BLaER1 (cell line): ENCODE measurements at regions not wholly inside any gene's neighbourhood (a gene's known extent, or its start where the extent isn't known, plus 50 kb on each side); places are given as distances from the start of the nearest gene placed in this dataset.
"Not testable (repeated sequence)": the region's sequence is repeated elsewhere in the genome, so short reads cannot be mapped to it uniquely, and the experiment has no call there.

Source experiments
- H3K27ac ChIP-seq: shearing (Covaris generic); formaldehyde crosslinking; 2 replicates; pipeline ENCODE4 v1.8.1; 2022
- H3K27me3 ChIP-seq: shearing (Covaris generic); formaldehyde crosslinking; 2 replicates; pipeline ENCODE4 v1.8.1; 2022
- H3K36me3 ChIP-seq: shearing (Covaris generic); formaldehyde crosslinking; 2 replicates; pipeline ENCODE4 v1.8.1; 2022
- H3K4me1 ChIP-seq: shearing (Covaris generic); formaldehyde crosslinking; 2 replicates; pipeline ENCODE4 v1.8.1; 2022
- H3K4me2 ChIP-seq: shearing (Covaris generic); formaldehyde crosslinking; 2 replicates; pipeline ENCODE4 v1.8.1; 2022
- H3K4me3 ChIP-seq: shearing (Covaris generic); formaldehyde crosslinking; 2 replicates; pipeline ENCODE4 v1.8.1; 2022
- H3K9ac ChIP-seq: shearing (Covaris generic); formaldehyde crosslinking; 2 replicates; pipeline ENCODE4 v1.8.1; 2022
- H3K9me3 ChIP-seq: shearing (Covaris generic); formaldehyde crosslinking; 2 replicates; pipeline ENCODE4 v1.8.1; 2022
- H4K20me1 ChIP-seq: shearing (Covaris generic); formaldehyde crosslinking; 2 replicates; pipeline ENCODE4 v1.8.1; 2022
- Cebpa-rat ChIP-seq: shearing (Covaris generic); IDR thresholded peaks from 2 replicates; pipeline ENCODE4 v1.8.1; 2022

DNA sequence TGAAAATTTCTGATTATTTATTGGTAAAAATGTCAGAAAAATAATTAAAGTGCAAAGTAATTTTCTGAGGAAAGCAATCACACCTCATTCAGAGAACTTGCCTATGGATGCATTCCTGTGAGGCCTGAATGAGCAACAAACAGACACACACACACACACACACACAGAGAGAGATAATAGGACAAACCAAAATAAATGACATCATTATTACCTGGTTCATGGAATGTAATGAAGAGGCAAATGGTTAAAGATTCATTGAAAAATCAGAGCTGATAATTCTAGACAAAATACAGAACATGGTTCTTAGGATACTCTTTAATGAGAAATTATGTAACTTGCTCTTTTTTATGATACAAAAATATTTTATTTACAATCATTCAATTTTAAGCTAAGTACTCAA, 490.6 kb upstream of the POU3F2 start:
- H3K4me2 ChIP-seq = no peak overlapping the region
- no peaks in the 10 kb centered on the region for H4K20me1 ChIP-seq
- H3K4me3 ChIP-seq = no peak overlapping the region
- no peak overlapping the region for H3K27ac ChIP-seq
- TF ChIP-seq Cebpa-rat = no peak
- H3K4me1 ChIP-seq = no peaks in the 10 kb centered on the region
- H3K9me3 ChIP-seq = no peaks in the 10 kb centered on the region
- no peaks in the 10 kb centered on the region for H3K27me3 ChIP-seq
- no peak overlapping the region for H3K9ac ChIP-seq
- no peaks in the 10 kb centered on the region for H3K36me3 ChIP-seq

DNA sequence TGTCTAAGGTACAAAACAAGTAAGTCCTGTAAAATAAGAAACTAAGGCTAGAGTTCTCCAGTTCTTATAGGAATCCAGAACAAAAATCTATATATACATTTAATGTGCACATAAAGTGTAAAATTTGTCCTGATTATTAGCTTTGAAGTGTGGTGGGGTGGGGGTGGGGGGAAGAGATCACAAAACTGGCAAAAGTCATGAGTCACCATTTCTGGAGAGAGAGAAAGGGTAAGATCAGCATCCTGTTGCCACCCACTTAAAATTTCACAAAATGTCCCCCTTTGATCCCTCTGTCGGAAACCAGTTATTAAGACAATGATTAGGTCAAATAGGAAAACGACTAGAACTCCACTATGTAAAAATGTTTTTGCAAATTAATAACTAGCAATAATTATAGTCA, 482.0 kb upstream of the POU3F2 start:
- Histone ChIP-seq H3K4me2 (no peak overlapping the region), H3K36me3 (no peaks in the 10 kb centered on the region), H3K9me3 (no peaks in the 10 kb centered on the region), H3K27ac (no peak overlapping the region), H3K9ac (no peak overlapping the region), H3K4me3 (no peak overlapping the region), H3K27me3 (no peaks in the 10 kb centered on the region), H4K20me1 (no peaks in the 10 kb centered on the region), H3K4me1 (no peaks in the 10 kb centered on the region)
- no peak for TF ChIP-seq Cebpa-rat

DNA sequence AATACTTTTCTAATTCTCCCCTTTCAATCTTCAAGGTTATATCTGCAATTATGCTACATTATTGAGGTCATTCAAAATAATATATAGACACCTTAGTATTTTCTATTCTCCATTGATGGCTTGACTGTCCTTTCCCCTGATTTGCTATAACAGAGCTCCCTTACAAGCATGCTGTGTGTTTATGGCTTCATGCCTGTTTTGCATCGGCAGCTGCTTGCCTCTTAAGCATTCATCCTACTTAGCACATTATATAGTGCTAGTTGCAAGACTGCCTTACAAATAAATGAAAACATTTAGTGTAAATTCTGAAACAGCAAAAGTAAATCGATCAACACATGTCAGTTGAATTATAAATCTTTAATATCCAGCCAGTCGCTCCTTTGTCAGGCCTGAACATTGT, 476.2 kb upstream of the POU3F2 start:
- H3K9ac ChIP-seq = no peak overlapping the region
- no peaks in the 10 kb centered on the region for H3K27me3 ChIP-seq
- no peak overlapping the region for H3K4me3 ChIP-seq
- H3K36me3 ChIP-seq = no peaks in the 10 kb centered on the region
- H4K20me1 ChIP-seq = no peaks in the 10 kb centered on the region
- TF ChIP-seq Cebpa-rat = no peak
- no peak overlapping the region for H3K4me2 ChIP-seq
- H3K4me1 ChIP-seq = no peaks in the 10 kb centered on the region
- H3K27ac ChIP-seq = no peak overlapping the region
- H3K9me3 ChIP-seq = no peaks in the 10 kb centered on the region

DNA sequence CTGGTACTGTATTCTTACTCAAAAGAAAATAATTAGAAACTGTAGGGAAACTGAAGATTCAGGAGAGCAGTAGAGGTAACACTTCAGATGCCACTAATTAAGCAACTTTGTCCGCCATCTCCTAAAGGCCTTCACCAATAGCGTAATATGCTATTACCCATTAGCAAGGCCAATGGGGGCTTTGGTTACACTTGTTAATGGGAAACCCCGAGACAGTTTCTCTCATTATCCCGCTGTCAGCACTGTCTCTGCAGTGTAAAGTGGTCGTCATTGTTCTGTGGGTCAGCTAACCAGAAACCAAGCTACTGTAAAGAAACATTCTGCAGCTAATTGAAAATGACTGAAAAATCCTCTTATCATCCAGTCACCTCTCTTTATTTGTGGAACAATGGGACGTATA, 468.0 kb upstream of the POU3F2 start:
- Histone ChIP-seq H3K27me3 (no peaks in the 10 kb centered on the region), H3K9ac (no peak overlapping the region), H3K4me3 (no peak overlapping the region), H3K36me3 (no peaks in the 10 kb centered on the region), H3K9me3 (no peaks in the 10 kb centered on the region), H4K20me1 (no peaks in the 10 kb centered on the region), H3K4me2 (no peak overlapping the region), H3K4me1 (no peaks in the 10 kb centered on the region), H3K27ac (no peak overlapping the region)
- no peak for TF ChIP-seq Cebpa-rat

DNA sequence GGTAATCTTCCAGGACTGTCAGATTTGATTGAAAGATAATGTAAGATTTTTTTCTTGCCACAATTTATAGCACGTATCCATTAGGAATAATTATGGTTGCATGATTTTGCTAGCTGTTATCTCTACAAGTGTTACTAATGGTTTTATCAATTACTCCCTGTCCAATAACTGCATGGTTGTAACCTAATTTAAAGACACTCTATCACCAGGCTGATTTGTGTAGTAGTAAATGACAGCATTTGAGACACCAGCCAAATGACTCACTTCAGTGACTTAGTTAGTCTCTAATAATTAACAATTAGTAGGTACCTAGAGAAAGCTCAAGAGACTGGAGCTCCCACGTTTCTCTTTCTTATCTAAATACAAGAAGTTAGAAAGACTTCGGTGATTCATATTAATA, 453.8 kb upstream of the POU3F2 start:
- Histone ChIP-seq H3K27ac (no peak overlapping the region), H4K20me1 (no peaks in the 10 kb centered on the region), H3K9ac (no peak overlapping the region), H3K36me3 (no peaks in the 10 kb centered on the region), H3K27me3 (no peaks in the 10 kb centered on the region), H3K4me1 (no peaks in the 10 kb centered on the region), H3K4me2 (no peak overlapping the region), H3K9me3 (no peaks in the 10 kb centered on the region), H3K4me3 (no peak overlapping the region)
- no peak for TF ChIP-seq Cebpa-rat

DNA sequence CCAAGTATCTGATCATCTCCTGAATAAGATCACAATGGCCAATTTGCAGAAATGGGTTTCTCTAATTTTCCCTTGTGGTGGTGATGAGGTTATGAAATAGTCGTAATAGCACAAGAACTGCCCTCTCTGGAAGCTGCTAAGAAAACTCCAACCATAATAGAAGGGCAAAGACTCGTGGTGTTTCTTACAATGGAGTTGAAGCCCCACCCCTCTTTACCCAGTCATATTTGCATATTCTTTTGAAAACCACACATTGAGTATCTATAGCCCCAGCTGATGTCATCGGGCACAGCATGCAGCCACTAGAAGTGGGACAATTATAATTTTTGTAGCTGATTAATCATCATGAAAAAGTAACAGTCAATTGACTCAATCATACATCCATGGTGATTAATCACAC, 452.1 kb upstream of the POU3F2 start:
- no peaks in the 10 kb centered on the region for H3K4me1 ChIP-seq
- H3K27me3 ChIP-seq = no peaks in the 10 kb centered on the region
- no peak overlapping the region for H3K4me2 ChIP-seq
- H4K20me1 ChIP-seq = no peaks in the 10 kb centered on the region
- no peak overlapping the region for H3K9ac ChIP-seq
- H3K36me3 ChIP-seq = no peaks in the 10 kb centered on the region
- H3K9me3 ChIP-seq = no peaks in the 10 kb centered on the region
- no peak for TF ChIP-seq Cebpa-rat
- no peak overlapping the region for H3K4me3 ChIP-seq
- H3K27ac ChIP-seq = no peak overlapping the region

DNA sequence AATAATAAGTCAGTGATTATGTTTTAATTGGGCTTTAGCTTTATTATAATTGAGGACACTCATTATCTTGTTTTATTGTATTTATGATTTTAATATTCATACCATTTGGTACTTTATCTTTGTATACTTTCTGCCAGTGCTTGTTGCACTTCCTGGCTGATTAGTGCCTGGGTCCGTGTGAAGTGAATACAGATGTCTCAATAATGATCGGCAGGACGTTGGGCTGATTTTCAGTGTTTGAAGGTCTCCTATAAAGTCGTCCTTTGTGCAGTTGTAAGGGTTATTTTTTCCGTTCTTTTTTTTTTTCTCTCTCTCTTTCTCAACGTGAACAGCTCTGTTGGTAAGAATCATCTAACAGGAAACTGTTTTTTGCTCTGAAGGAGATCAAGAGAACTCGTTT, 450.0 kb upstream of the POU3F2 start:
- Histone ChIP-seq H3K27ac (no peak overlapping the region), H3K4me2 (no peak overlapping the region), H3K9ac (no peak overlapping the region), H3K4me3 (no peak overlapping the region), H3K36me3 (no peaks in the 10 kb centered on the region), H3K9me3 (no peaks in the 10 kb centered on the region), H3K4me1 (no peaks in the 10 kb centered on the region), H3K27me3 (no peaks in the 10 kb centered on the region), H4K20me1 (no peaks in the 10 kb centered on the region)
- TF ChIP-seq Cebpa-rat = no peak

DNA sequence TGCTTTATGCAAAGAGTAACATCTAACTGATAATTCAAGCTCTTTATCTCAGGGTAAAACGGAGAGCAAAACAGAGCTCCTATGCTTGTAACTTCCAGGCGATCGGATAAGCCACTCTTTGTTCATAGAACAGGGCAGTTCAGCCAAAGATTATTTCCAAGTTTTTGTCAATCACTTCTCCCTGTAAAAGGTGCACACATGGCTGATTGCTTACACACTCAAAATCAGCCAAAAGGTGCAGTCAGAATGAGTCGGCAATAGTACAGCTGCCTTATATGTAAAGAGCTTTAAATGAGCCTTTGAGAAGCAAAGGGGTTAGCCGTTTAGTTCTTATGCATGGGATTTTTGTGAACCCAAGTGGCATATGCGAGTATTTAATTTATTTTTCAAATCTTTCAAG, 449.6 kb upstream of the POU3F2 start:
- Histone ChIP-seq H3K27ac (no peak overlapping the region), H3K9ac (no peak overlapping the region), H3K4me3 (no peak overlapping the region), H3K4me1 (no peaks in the 10 kb centered on the region), H3K9me3 (no peaks in the 10 kb centered on the region), H4K20me1 (no peaks in the 10 kb centered on the region), H3K4me2 (no peak overlapping the region), H3K36me3 (no peaks in the 10 kb centered on the region), H3K27me3 (no peaks in the 10 kb centered on the region)
- TF ChIP-seq Cebpa-rat = no peak

DNA sequence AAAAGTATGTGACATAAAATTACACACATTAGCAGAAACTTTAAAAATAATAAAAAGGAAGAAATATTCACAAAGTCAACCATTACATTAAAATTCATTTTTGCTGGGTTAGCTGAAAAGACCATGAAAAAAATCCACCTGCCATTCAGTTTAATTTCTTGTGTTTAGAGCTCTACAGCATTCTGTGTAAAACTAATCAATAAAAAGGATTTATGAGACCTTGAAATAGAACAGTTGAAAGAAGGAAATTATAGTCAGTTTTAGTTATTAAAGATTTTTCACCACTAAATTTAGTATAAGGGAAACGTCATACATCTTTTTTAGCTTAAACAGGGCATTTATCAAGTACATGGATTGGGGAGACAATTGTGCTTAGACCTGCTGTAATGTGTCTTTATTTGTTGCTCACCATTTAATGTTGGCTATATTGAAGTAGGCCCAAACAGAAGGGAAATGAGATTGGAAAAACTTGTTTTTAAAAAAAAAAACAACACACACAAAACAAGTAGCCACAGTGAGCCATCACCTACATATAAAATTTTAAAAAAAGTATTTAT, 438.7 kb upstream of the POU3F2 start:
- Histone ChIP-seq H3K27me3 (no peaks in the 10 kb centered on the region), H3K4me2 (no peak overlapping the region), H3K9me3 (no peaks in the 10 kb centered on the region), H4K20me1 (no peaks in the 10 kb centered on the region), H3K9ac (no peak overlapping the region), H3K36me3 (no peaks in the 10 kb centered on the region), H3K4me1 (no peaks in the 10 kb centered on the region), H3K27ac (no peak overlapping the region), H3K4me3 (no peak overlapping the region)
- no peak for TF ChIP-seq Cebpa-rat

DNA sequence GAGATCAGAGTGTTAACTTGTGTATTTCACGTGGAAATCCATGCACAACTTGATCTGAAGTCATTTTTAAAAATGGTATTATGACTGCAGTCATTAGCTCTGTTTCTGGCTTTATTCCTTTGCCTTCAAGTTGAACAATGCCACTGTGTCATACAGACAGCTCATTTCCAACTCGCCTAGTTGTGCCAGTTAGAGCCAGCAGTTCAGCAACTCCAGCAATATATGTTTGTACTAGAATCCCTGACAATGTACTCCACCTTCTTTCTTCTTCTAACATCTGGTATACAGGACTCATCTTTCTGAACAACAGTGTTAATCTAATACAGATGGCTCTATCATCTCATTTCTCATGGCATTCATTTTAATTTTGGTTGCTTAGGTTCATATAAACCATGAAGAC, 418.3 kb upstream of the POU3F2 start:
- Histone ChIP-seq H3K9me3 (no peaks in the 10 kb centered on the region), H3K4me2 (no peak overlapping the region), H4K20me1 (no peaks in the 10 kb centered on the region), H3K27ac (no peak overlapping the region), H3K4me3 (no peak overlapping the region), H3K9ac (no peak overlapping the region), H3K4me1 (no peaks in the 10 kb centered on the region), H3K27me3 (no peaks in the 10 kb centered on the region), H3K36me3 (no peaks in the 10 kb centered on the region)
- TF ChIP-seq Cebpa-rat = no peak

DNA sequence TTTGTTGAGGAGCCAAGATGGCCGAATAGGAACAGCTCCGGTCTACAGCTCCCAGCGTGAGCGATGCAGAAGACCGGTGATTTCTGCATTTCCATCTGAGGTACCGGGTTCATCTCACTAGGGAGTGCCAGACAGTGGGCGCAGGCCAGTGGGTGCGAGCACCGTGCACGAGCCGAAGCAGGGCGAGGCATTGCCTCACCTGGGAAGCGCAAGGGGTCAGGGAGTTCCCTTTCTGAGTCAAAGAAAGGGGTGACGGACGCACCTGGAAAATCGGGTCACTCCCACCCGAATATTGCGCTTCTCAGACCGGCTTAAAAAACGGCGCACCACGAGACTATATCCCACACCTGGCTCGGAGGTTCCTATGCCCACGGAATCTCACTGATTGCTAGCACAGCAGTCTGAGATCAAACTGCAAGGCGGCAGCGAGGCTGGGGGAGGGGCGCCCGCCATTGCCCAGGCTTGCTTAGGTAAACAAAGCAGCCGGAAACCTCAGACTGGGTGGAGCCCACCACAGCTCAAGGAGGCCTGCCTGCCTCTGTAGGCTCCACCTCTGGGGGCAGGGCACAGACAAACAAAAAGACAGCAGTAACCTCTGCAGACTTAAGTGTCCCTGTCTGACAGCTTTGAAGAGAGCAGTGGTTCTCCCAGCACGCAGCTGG, 417.7 kb upstream of the POU3F2 start:
- H3K4me2 ChIP-seq, H3K9ac ChIP-seq, H4K20me1 ChIP-seq, H3K4me1 ChIP-seq, H3K4me3 ChIP-seq, H3K9me3 ChIP-seq, H3K27me3 ChIP-seq, H3K27ac ChIP-seq, H3K36me3 ChIP-seq: not testable (repeated sequence)
